ENCODE measurements at regions not wholly inside any gene's neighbourhood (a gene's known extent, or its start where the extent isn't known, plus 50 kb on each side); places are given as distances from the start of the nearest gene placed in this dataset.

GRCh38 chr9:3730511-3730922, 204.7 kb upstream of the RFX3 start:
- no peak overlapping the region for H3K4me3 ChIP-seq (ENCODE audit: low read length)
- BruUV-seq (replicated peaks) = no TSS peak
- CTCF ChIA-PET = no interaction called here

GRCh38 chr9:3721096-3721495, 195.3 kb upstream of the RFX3 start:
- no peak for ATAC-seq
- intact Hi-C loops (cut with micrococcal nuclease) = no loop called here
- BruUV-seq (replicated peaks) = no TSS peak
- H3K27me3 ChIP-seq (ENCODE audit: low read length) = no peaks in the 10 kb centered on the region
- H3F3A ChIP-seq (ENCODE audit: low read length, unreplicated experiment) = no peaks in the 10 kb centered on the region
- no peak overlapping the region for H3K27ac ChIP-seq (ENCODE audit: low read length)
- ChIA-PET CTCF (no interaction called here), POLR2A (ENCODE audit: unreplicated experiment) (no interaction called here)
- no peaks in the 10 kb centered on the region for H3K9me3 ChIP-seq (ENCODE audit: low read length)
- H4K20me1 ChIP-seq (ENCODE audit: low read length) = no peaks in the 10 kb centered on the region
- H3K4me2 ChIP-seq (ENCODE audit: low read length) = no peak overlapping the region
- H3K9me2 ChIP-seq (replicated peaks; ENCODE audit: low read length) = no peaks in the 10 kb centered on the region
- no peak overlapping the region for H2AFZ ChIP-seq (ENCODE audit: low read length)
- no peaks in the 10 kb centered on the region for H3K79me2 ChIP-seq (ENCODE audit: low read length)
- H3K9ac ChIP-seq (ENCODE audit: low read length) = no peak overlapping the region
- H3K36me3 ChIP-seq (ENCODE audit: low read depth, low read length) = no peaks in the 10 kb centered on the region
- DNase-seq = no peak
- no peak for TF ChIP-seq EZH2 (IDR thresholded peaks at IDR 0.05; ENCODE audit: low read length, unreplicated experiment)
- TF ChIP-seq EZH2phosphoT487 (IDR thresholded peaks at IDR 0.05; ENCODE audit: borderline replicate concordance, low read length) = no peak
- no peak for TF ChIP-seq CTCF (conservative IDR thresholded peaks at IDR 0.05; ENCODE audit: low read depth, low read length)
- H3K4me3 ChIP-seq (ENCODE audit: low read length) = no peak overlapping the region
- H3K4me1 ChIP-seq (ENCODE audit: insufficient read depth, low read length) = no peaks in the 10 kb centered on the region

More at GRCh38 chr9:3730511-3730922, 204.7 kb upstream of the RFX3 start:
- TF ChIP-seq CTCF (conservative IDR thresholded peaks at IDR 0.05; ENCODE audit: low read depth, low read length) (no peak), EZH2phosphoT487 (IDR thresholded peaks at IDR 0.05; ENCODE audit: borderline replicate concordance, low read length) (no peak), EZH2 (IDR thresholded peaks at IDR 0.05; ENCODE audit: low read length, unreplicated experiment) (no peak)
- Histone ChIP-seq H3K4me1 (ENCODE audit: insufficient read depth, low read length) (peaks cover 29% of the 10 kb centered on the region), H3K27ac (ENCODE audit: low read length) (peak overlapping the region; percentile 90), H2AFZ (ENCODE audit: low read length) (no peak overlapping the region), H3K9ac (ENCODE audit: low read length) (peak overlapping the region; percentile 84), H3K27me3 (ENCODE audit: low read length) (no peaks in the 10 kb centered on the region), H3K4me2 (ENCODE audit: low read length) (peak overlapping the region; percentile 29; the same call in 1 of the 2 replicates), H4K20me1 (ENCODE audit: low read length) (no peaks in the 10 kb centered on the region), H3K36me3 (ENCODE audit: low read depth, low read length) (no peaks in the 10 kb centered on the region), H3K79me2 (ENCODE audit: low read length) (no peaks in the 10 kb centered on the region), H3F3A (ENCODE audit: low read length, unreplicated experiment) (no peaks in the 10 kb centered on the region), H3K9me3 (ENCODE audit: low read length) (no peaks in the 10 kb centered on the region), H3K9me2 (replicated peaks; ENCODE audit: low read length) (no peaks in the 10 kb centered on the region)
- DNase-seq = peak; percentile 66
- intact Hi-C loops (cut with micrococcal nuclease) = loop anchor here (5.0 to 10.0 kb wide), 3 partner anchors 206 to 397 kb away; partner anchors contain the start of gene RFX3
- POLR2A ChIA-PET (ENCODE audit: unreplicated experiment) = no interaction called here
- peak; percentile 28 for ATAC-seq

- Histone ChIP-seq H3K27ac (ENCODE audit: low read length) (no peak overlapping the region), H3F3A (ENCODE audit: low read length, unreplicated experiment) (no peaks in the 10 kb centered on the region), H4K20me1 (ENCODE audit: low read length) (no peaks in the 10 kb centered on the region), H3K4me3 (ENCODE audit: low read length) (no peak overlapping the region), H2AFZ (ENCODE audit: low read length) (no peak overlapping the region), H3K9me3 (ENCODE audit: low read length) (no peaks in the 10 kb centered on the region), H3K79me2 (ENCODE audit: low read length) (no peaks in the 10 kb centered on the region), H3K4me1 (ENCODE audit: insufficient read depth, low read length) (no peaks in the 10 kb centered on the region), H3K4me2 (ENCODE audit: low read length) (no peak overlapping the region), H3K27me3 (ENCODE audit: low read length) (no peaks in the 10 kb centered on the region), H3K9ac (ENCODE audit: low read length) (no peak overlapping the region), H3K36me3 (ENCODE audit: low read depth, low read length) (no peaks in the 10 kb centered on the region), H3K9me2 (replicated peaks; ENCODE audit: low read length) (no peaks in the 10 kb centered on the region)
- CTCF ChIA-PET = no interaction called here
- TF ChIP-seq EZH2phosphoT487 (IDR thresholded peaks at IDR 0.05; ENCODE audit: borderline replicate concordance, low read length) (no peak), EZH2 (IDR thresholded peaks at IDR 0.05; ENCODE audit: low read length, unreplicated experiment) (no peak), CTCF (conservative IDR thresholded peaks at IDR 0.05; ENCODE audit: low read depth, low read length) (no peak)
- BruUV-seq (replicated peaks) = no TSS peak
- peak; percentile 25 for DNase-seq
- POLR2A ChIA-PET (ENCODE audit: unreplicated experiment) = no interaction called here
- intact Hi-C loops (cut with micrococcal nuclease) = no loop called here
- ATAC-seq = no peak
Observed at GRCh38 chr9:3719286-3719685, 193.5 kb upstream of the RFX3 start.

Measured in PC-3 (cell line).